Fibroblast of lung (primary cell): ENCODE measurements at regions not wholly inside any gene's neighbourhood (a gene's known extent, or its start where the extent isn't known, plus 50 kb on each side); places are given as distances from the start of the nearest gene placed in this dataset.

Experiments used
- EZH2 ChIP-seq: IDR thresholded peaks from 2 replicates; pipeline ENCODE4 v1.5.1; 2012; ENCODE audit warnings: low read length, control low read depth, mild to moderate bottlenecking; ENCODE audit errors: missing control alignments
- TF ChIP-seq, protein P1 (sequence below), 2 donors: IDR thresholded peaks in 1 of 2; conservative IDR thresholded peaks in 1 of 2; 1 replicate in 1 of 2; 2 replicates in 1 of 2; pipeline ENCODE4 v1.5.1; 2011 to 2012; ENCODE audit warnings: low read length in 2 of 2, control low read depth in 1 of 2, inconsistent platforms in 1 of 2, low read depth in 1 of 2, mild to moderate bottlenecking in 1 of 2

DNA sequence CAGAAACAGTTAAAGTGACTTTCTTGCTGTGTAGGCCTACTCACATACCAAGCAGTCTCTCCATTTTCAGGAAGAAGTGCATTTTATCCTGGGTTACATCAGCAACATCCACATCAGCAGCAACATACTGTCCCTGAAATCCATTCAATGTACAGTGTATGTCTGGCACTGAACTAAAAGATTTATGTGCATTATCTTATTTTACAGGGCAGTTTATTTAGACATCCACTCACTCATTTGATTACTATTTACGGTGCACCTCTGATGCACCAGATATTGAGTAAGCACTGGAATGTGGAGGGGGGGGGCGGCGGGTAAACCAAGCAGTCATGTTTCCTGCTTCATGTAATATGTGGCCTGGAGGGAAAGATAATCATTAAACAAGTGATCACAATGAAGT, 1128.2 kb downstream of the BCL11A start:
- TF ChIP-seq, protein P1, sequence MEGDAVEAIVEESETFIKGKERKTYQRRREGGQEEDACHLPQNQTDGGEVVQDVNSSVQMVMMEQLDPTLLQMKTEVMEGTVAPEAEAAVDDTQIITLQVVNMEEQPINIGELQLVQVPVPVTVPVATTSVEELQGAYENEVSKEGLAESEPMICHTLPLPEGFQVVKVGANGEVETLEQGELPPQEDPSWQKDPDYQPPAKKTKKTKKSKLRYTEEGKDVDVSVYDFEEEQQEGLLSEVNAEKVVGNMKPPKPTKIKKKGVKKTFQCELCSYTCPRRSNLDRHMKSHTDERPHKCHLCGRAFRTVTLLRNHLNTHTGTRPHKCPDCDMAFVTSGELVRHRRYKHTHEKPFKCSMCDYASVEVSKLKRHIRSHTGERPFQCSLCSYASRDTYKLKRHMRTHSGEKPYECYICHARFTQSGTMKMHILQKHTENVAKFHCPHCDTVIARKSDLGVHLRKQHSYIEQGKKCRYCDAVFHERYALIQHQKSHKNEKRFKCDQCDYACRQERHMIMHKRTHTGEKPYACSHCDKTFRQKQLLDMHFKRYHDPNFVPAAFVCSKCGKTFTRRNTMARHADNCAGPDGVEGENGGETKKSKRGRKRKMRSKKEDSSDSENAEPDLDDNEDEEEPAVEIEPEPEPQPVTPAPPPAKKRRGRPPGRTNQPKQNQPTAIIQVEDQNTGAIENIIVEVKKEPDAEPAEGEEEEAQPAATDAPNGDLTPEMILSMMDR (conservative IDR thresholded peaks at IDR 0.05 in 1 of 2, IDR thresholded peaks at IDR 0.05 in 1 of 2; ENCODE audit: low read depth in 1 of 2, low read length in 2 of 2), result no peak
- TF ChIP-seq EZH2, result no peak
